Psoas muscle (tissue), 7 donors: ENCODE measurements at regions not wholly inside any gene's neighbourhood (a gene's known extent, or its start where the extent isn't known, plus 50 kb on each side); places are given as distances from the start of the nearest gene placed in this dataset.
A peak's percentile ranks its signal among the peaks of the same experiment; 100 is the strongest.

ENCODE experiments used
- ATAC-seq, 4 donors: fragments of 200-7000 bp; cut with Tn5 transposase; one replicate each; pipeline ENCODE4 v1.9.1; 2020; ENCODE audit warnings: moderate library complexity in 3 of 4, mild to moderate bottlenecking in 2 of 4
- DNase-seq, 2 donors: peaks; one replicate each; pipeline ENCODE4 v3.0.0-alpha.2; 2020
- H3K27ac ChIP-seq: fragments of 200-600 bp; one replicate; pipeline ENCODE4 v1.8.0; 2022
- H3K27me3 ChIP-seq, 3 donors: fragments of 200-600 bp in 1 of 3; one replicate each; pipeline versions ENCODE4 v1.6.1 to v1.8.0; 2013 to 2022; ENCODE audit warnings: low read length in 2 of 3, mild to moderate bottlenecking in 2 of 3, moderate library complexity in 1 of 3; ENCODE audit not compliant: insufficient read depth in 3 of 3
- H3K36me3 ChIP-seq, 2 donors: fragments of 200-600 bp in 1 of 2; one replicate each; pipeline versions ENCODE4 v1.6.1 to v1.8.0; 2013 to 2022; ENCODE audit warnings: low read depth in 1 of 2, mild to moderate bottlenecking in 1 of 2, moderate library complexity in 1 of 2; ENCODE audit not compliant: insufficient read depth in 1 of 2
- H3K4me1 ChIP-seq: fragments of 200-600 bp; one replicate; pipeline ENCODE4 v1.8.0; 2022
- H3K4me3 ChIP-seq: fragments of 200-600 bp; one replicate; pipeline ENCODE4 v1.8.0; 2022; ENCODE audit warnings: mild to moderate bottlenecking
- H3K9me3 ChIP-seq: fragments of 200-600 bp; one replicate; pipeline ENCODE4 v1.8.0; 2022
- WGBS, 3 donors: extraction: QIAGEN DNeasy Blood & Tissue Kit; methylation state at CpG; one replicate each; pipeline versions ENCODE4 v1.1.6 to v1.1.7; 2013; 5-methylcytosine and 5-hydroxymethylcytosine counted together
- intact Hi-C, 2 donors: fragments of 100-400 bp; cut with DNase I; formaldehyde crosslinking; loops; one replicate each; pipeline versions ENCODE4 v1.11.0 to v1.14.2; 2022
- TF ChIP-seq, protein P1 (sequence below): fragments of 200-600 bp; IDR thresholded peaks from one replicate; pipeline ENCODE4 v1.8.0; 2022; ENCODE audit warnings: antibody characterized with exemption
- donor health status: healthy with polysubstance abuse.
- donor health status: DM: no; HTN: no; CAD: no; lungs with moderate emphysema.
- donor health status: Bipolar disorder and iron deficiency.
- donor health status: healthy.
- donor health status: DM: yes; HTN: yes; CAD: no.
- donor health status: DM: no; HTN: no; CAD: no.
- donor health status: DM: yes; HTN: yes; CAD: no.

DNA sequence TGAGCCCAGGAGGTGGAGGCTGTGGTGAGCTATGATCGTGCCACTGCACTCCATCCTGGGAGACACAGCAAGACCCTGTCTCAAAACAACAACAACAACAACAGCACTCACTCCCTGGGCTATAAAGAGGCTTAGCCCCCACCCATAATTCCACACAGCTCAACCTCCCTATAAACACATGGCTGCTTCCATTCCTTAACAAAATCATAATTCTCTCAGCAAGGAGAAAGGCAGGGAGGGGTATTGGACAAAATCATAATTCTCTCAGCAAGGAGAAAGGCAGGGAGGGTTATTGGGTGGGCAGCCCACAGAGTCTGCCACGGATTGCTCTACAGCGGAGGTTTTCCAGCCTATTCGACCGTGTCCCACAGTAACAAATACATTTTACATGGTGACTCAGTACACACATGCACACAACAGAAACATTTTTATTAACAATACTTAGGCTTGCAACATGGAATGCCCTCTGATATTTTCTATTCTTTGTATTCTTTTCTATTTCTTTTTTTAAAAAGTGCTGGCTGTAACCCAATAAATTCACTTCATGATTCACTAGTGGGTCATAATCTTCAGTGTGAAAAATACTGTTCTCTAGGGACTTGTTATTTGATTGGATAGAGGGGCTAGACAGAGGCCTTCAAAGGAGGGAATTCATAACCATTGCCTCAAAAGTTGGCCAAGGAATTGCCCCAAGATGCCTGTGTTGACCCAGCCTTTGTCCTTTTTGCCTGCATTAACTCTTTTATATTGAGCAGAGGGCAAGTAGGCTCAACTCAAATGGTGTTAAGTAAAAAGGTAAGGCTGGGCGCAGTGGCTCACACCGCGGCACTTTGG, 50.6 kb upstream of the ZMYND8 start:
- Histone ChIP-seq H3K27ac (no peak overlapping the region), H3K9me3 (no peaks in the 10 kb centered on the region), H3K4me1 (peaks cover 32% of the 10 kb centered on the region), H3K4me3 (no peak overlapping the region), H3K27me3 (no peaks in the 10 kb centered on the region), H3K36me3 (no peaks in the 10 kb centered on the region)
- WGBS, 3 donors, result 81 to 86% (median 81%) methylated on average over 8 of the region's 8 CpGs
- TF ChIP-seq, protein P1, sequence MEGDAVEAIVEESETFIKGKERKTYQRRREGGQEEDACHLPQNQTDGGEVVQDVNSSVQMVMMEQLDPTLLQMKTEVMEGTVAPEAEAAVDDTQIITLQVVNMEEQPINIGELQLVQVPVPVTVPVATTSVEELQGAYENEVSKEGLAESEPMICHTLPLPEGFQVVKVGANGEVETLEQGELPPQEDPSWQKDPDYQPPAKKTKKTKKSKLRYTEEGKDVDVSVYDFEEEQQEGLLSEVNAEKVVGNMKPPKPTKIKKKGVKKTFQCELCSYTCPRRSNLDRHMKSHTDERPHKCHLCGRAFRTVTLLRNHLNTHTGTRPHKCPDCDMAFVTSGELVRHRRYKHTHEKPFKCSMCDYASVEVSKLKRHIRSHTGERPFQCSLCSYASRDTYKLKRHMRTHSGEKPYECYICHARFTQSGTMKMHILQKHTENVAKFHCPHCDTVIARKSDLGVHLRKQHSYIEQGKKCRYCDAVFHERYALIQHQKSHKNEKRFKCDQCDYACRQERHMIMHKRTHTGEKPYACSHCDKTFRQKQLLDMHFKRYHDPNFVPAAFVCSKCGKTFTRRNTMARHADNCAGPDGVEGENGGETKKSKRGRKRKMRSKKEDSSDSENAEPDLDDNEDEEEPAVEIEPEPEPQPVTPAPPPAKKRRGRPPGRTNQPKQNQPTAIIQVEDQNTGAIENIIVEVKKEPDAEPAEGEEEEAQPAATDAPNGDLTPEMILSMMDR, result no peak
- intact Hi-C loops, result loop anchor here in 1 of 2 donors (10.0 kb wide), 1 partner anchor 188 kb away; no protein-coding TSS in a partner anchor
- DNase-seq (no peak), ATAC-seq (no peak)

DNA sequence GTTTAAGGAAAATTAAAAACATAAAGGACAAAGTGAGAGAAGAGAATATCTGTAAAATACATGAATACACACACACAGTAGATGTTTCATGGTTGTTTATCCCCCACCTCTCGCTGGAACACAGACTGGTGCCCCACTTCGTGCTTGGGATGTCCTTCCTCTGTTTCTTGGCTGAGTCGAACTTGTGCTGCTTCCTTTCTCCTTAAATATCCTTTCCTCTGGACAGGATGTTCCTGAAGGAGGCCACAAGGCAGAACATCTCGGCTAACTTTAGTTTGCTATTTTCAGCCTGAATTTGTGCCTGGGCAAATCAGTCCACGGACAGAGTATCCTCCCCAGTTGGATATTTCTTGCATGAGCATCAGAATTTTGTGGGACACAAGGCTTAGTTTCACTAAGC, 54.7 kb upstream of the ZMYND8 start:
- DNase-seq, result peak in 1 of 2 donors; percentile 64
- TF ChIP-seq, protein P1, result no peak
- WGBS, 3 donors, result 4 to 15% (median 6%) methylated on average over 5 of the region's 5 CpGs
- Histone ChIP-seq H3K4me3 (peak overlapping the region; percentile 45), H3K27me3 (no peaks in the 10 kb centered on the region), H3K4me1 (peaks cover 34% of the 10 kb centered on the region), H3K9me3 (no peaks in the 10 kb centered on the region), H3K36me3 (no peaks in the 10 kb centered on the region), H3K27ac (peak overlapping the region; percentile 72)
- intact Hi-C loops, result no loop called here
- peak; percentile 58 to 91 (median 86) for ATAC-seq

DNA sequence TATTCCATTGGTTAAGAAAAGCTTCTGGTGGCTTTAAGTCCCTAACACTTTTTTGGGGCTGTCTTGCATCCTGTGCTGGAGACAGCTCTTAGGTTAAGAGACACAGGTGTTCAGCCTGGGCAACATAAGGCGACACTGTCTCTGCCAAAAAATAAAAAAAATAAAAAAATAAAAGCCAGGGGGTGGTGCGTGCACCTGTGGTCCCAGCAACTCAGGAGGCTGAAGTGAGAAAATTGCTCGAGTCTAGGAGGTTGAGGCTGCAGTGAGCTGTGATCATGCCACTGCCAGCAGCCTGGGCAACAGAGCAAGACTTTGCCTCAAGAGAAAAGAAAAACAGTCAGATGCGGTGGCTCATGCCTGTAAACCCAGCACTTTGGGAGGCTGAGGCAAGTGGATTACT, 55.6 kb upstream of the ZMYND8 start:
- DNase-seq, result no peak
- 77 to 91% (median 79%) methylated on average over 4 of the region's 4 CpGs for WGBS, 3 donors
- intact Hi-C loops, result no loop called here

DNA sequence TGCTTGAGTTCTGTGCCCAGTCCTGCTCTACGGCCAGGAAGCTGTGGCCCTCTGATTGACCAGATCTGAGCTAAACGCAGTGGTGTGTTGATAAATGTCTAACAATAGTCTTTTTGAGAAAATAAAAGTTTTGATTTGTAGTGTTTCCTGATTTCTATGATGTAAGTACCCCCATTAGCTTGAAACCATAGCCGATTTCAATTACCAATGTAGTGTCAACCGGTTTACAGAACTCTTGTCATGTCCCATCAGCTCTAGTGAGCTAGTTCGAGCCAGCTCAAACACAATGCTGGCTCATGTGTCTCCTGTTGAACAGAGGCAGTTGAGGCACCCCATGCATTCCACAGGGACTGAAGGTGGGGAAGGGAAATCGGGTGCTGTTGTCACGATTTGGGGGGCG, 56.7 kb upstream of the ZMYND8 start:
- TF ChIP-seq, protein P1, result no peak
- Histone ChIP-seq H3K36me3 (no peaks in the 10 kb centered on the region), H3K27ac (peak overlapping the region; percentile 2), H3K4me1 (peaks cover 42% of the 10 kb centered on the region), H3K4me3 (no peak overlapping the region), H3K9me3 (no peaks in the 10 kb centered on the region), H3K27me3 (no peaks in the 10 kb centered on the region)
- intact Hi-C loops, result no loop called here
- ATAC-seq (no peak), DNase-seq (no peak)
- 88 to 92% (median 89%) methylated on average over 8 of the region's 8 CpGs for WGBS, 3 donors

More for the DNA sequence above, 55.6 kb upstream of the ZMYND8 start:
- ATAC-seq, result no peak
- no peaks in the 10 kb centered on the region for H3K9me3 ChIP-seq
- peak overlapping the region; percentile 72 for H3K27ac ChIP-seq
- no peaks in the 10 kb centered on the region for H3K36me3 ChIP-seq
- peaks cover 40% of the 10 kb centered on the region for H3K4me1 ChIP-seq
- TF ChIP-seq, protein P1, result no peak
- no peaks in the 10 kb centered on the region for H3K27me3 ChIP-seq
- H3K4me3 ChIP-seq, result no peak overlapping the region
